ENCODE measurements at regions not wholly inside any gene's neighbourhood (a gene's known extent, or its start where the extent isn't known, plus 50 kb on each side); places are given as distances from the start of the nearest gene placed in this dataset.
A peak's percentile ranks its signal among the peaks of the same experiment; 100 is the strongest.

DNA sequence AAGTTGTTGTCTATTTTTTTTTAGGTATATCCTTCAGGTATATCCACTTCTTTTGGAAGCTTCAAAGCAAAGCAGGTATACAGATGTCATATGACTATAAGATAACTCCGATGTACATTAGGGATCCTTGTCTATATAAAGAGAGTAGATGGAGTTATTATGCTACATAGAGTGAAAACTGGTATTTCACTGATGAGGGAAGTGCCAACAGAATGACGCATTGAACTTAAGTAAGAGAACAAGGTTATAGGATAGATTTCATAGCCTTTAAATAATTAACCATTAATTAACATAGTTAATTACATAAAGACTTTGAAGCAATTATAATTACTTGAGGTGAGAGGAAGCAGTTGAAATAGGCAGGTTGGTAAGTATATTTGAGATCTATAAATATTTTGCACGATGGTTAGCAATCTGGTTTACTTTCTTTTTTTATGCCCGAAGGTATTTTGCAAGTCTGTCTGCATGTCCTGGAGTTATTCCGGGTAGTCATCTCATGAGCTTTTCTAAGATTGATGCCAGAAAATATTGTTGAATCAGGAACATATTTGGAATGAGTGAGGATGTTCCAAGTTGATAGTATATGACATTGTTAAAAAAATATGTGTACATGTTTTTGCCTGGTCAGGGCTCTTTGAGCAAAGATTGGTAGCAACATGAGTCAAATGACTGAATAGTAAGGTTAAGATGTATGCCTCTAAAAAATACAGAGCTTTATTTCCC is 299.5 kb upstream of the KCNMB2 start:
- Histone ChIP-seq H3K4ac (replicated peaks; ENCODE audit: insufficient read length, low read depth, low read length) (no peak overlapping the region), H4K5ac (ENCODE audit: insufficient read length, low read depth, low read length) (peak overlapping the region; percentile 83), H3K4me1 (replicated peaks in 1 of 4; ENCODE audit: control insufficient read depth in 3 of 4, insufficient read depth in 4 of 4, low read length in 3 of 4) (peaks cover 0 to 14% (median 4%) of the 10 kb centered on the region in 4 experiments; a peak in 2 of 7 replicates), H2AFZ (ENCODE audit: low read length) (no peak overlapping the region), H3K4me3 (ENCODE audit: extremely low read depth in 1 of 4, insufficient read depth in 2 of 4, low read depth in 3 of 4, low read length in 4 of 4) (no peak overlapping the region), H3K14ac (ENCODE audit: insufficient read length) (no peak overlapping the region), H4K20me1 (replicated peaks in 1 of 2; ENCODE audit: control insufficient read depth in 1 of 2, insufficient read depth in 2 of 2, low read length in 2 of 2) (no peaks in the 10 kb centered on the region), H3K4me2 (ENCODE audit: insufficient read depth in 1 of 2, low read depth in 2 of 2, low read length in 2 of 2) (no peak overlapping the region), H4K91ac (replicated peaks; ENCODE audit: insufficient read length, low read length) (no peak overlapping the region), H3K23ac (ENCODE audit: insufficient read length) (no peak overlapping the region), H2BK15ac (ENCODE audit: low read length) (no peak overlapping the region), H2BK20ac (ENCODE audit: low read length) (no peak overlapping the region), H4K8ac (ENCODE audit: extremely low read depth, insufficient read depth, low read length) (no peak overlapping the region), H3K27ac (ENCODE audit: low read depth, low read length) (no peak overlapping the region), H3K36me3 (ENCODE audit: control insufficient read depth in 2 of 4, insufficient read depth in 4 of 4, low read length in 3 of 4) (no peaks in the 10 kb centered on the region), H3K56ac (replicated peaks; ENCODE audit: insufficient read length, low read depth, low read length) (no peak overlapping the region), H2BK120ac (replicated peaks; ENCODE audit: low read depth, low read length) (no peak overlapping the region), H3K9ac (replicated peaks in 1 of 4; ENCODE audit: extremely low read depth in 1 of 4, low read depth in 3 of 4, low read length in 3 of 4) (no peak overlapping the region), H2BK12ac (ENCODE audit: low read depth, low read length) (no peak overlapping the region), H3K23me2 (ENCODE audit: low read depth, low read length) (no peaks in the 10 kb centered on the region), H3K9me3 (ENCODE audit: insufficient read depth in 2 of 2, low read depth in 1 of 2, low read length in 1 of 2) (no peaks in the 10 kb centered on the region), H3K18ac (ENCODE audit: extremely low read depth, low read length) (no peak overlapping the region; the same call in 1 of the 2 replicates), H3K27me3 (replicated peaks in 1 of 4; ENCODE audit: control insufficient read depth in 3 of 4, extremely low read depth in 1 of 4, insufficient read depth in 3 of 4, low read length in 3 of 4) (no peaks in the 10 kb centered on the region), H2BK5ac (ENCODE audit: low read depth, low read length) (no peak overlapping the region), H3K79me2 (ENCODE audit: control insufficient read depth in 1 of 2, insufficient read depth in 2 of 2, low read length in 2 of 2) (no peaks in the 10 kb centered on the region), H2AK5ac (ENCODE audit: low read depth, low read length) (no peak overlapping the region), H3K79me1 (ENCODE audit: low read depth, low read length) (no peaks in the 10 kb centered on the region)
- no peak for DNase-seq (ENCODE audit: low read depth in 1 of 2, low spot score in 2 of 2)
- POLR2A ChIA-PET (ENCODE audit: partially characterized antibody), result no interaction called here
- FAIRE-seq, result no peak
- 93% methylated on average over 5 of the region's 5 CpGs; no CpG with 5 or more reads in 1 of the 2 experiments for WGBS, 2 experiments (ENCODE audit: extremely low coverage in 1 of 2, insufficient coverage in 1 of 2, insufficient read length in 1 of 2, insufficient replicate concordance in 2 of 2, low coverage in 1 of 2, low lambda C conversion rate in 2 of 2, missing lambda C conversion rate in 1 of 2)
- CTCF ChIA-PET (ENCODE audit: partially characterized antibody), result interaction anchor here (0.6 to 1.1 kb wide), 3 partner anchors 7 to 376 kb away, joined by 3 to 5 read pairs (median 3); no protein-coding TSS in a partner anchor
- no peak for TF ChIP-seq BACH1 (IDR thresholded peaks at IDR 0.05; ENCODE audit: low read length)
- TF ChIP-seq, protein P1, sequence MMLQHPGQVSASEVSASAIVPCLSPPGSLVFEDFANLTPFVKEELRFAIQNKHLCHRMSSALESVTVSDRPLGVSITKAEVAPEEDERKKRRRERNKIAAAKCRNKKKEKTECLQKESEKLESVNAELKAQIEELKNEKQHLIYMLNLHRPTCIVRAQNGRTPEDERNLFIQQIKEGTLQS (IDR thresholded peaks at IDR 0.05; ENCODE audit: insufficient read depth, low read depth, low read length), result no peak
- no peak for TF ChIP-seq BRCA1 (IDR thresholded peaks at IDR 0.05; ENCODE audit: low read depth, low read length)
- no peak for TF ChIP-seq ZNF274 (IDR thresholded peaks at IDR 0.05; ENCODE audit: borderline replicate concordance, extremely low read depth, low read length)
- no peak for TF ChIP-seq RBBP5 (IDR thresholded peaks at IDR 0.05; ENCODE audit: borderline replicate concordance, low read depth, low read length)
- TF ChIP-seq POLR2A (IDR thresholded peaks at IDR 0.05; ENCODE audit: control extremely low read depth in 1 of 2, low read depth in 2 of 2, low read length in 2 of 2), result no peak
- no peak for TF ChIP-seq SIN3A (conservative IDR thresholded peaks at IDR 0.05 in 1 of 2, IDR thresholded peaks at IDR 0.05 in 1 of 2; ENCODE audit: low read depth in 1 of 2, low read length in 2 of 2)
- TF ChIP-seq NANOG (IDR thresholded peaks at IDR 0.05; ENCODE audit: insufficient read depth, low read depth, low read length, poor library complexity, severe bottlenecking), result no peak
- no peak for TF ChIP-seq ATF2 (IDR thresholded peaks at IDR 0.05; ENCODE audit: low read length)
